OCI-LY1 (cell line): ENCODE measurements at regions not wholly inside any gene's neighbourhood (a gene's known extent, or its start where the extent isn't known, plus 50 kb on each side); places are given as distances from the start of the nearest gene placed in this dataset.
"Not testable (repeated sequence)": the region's sequence is repeated elsewhere in the genome, so short reads cannot be mapped to it uniquely, and the experiment has no call there.

Experiments used
- H2AFZ ChIP-seq: fragments of 200-600 bp; sonication (generic), shearing (Covaris generic); 2 replicates; pipeline ENCODE4 v1.6.0; 2014; ENCODE audit warnings: antibody characterized with exemption, mild to moderate bottlenecking, low read length
- H3F3A ChIP-seq: fragments of 200-600 bp; sonication (generic), shearing (Covaris generic); 2 replicates; pipeline ENCODE4 v1.6.0; 2014; ENCODE audit warnings: mild to moderate bottlenecking, antibody characterized with exemption, low read length, moderate library complexity; ENCODE audit not compliant: insufficient read depth
- H3K27ac ChIP-seq: fragments of 200-600 bp; sonication (generic); 2 replicates; pipeline ENCODE4 v1.5.1; 2014; ENCODE audit warnings: low read length, mixed run types, mild to moderate bottlenecking, low read depth; ENCODE audit not compliant: poor library complexity, severe bottlenecking
- H3K27me3 ChIP-seq: fragments of 200-600 bp; sonication (generic); 2 replicates; pipeline ENCODE4 v1.6.0; 2014; ENCODE audit warnings: antibody characterized with exemption, mild to moderate bottlenecking, low read length, moderate library complexity; ENCODE audit not compliant: insufficient read depth
- H3K36me3 ChIP-seq: fragments of 200-600 bp; sonication (generic); 2 replicates; pipeline ENCODE4 v1.6.1; 2014; ENCODE audit warnings: mild to moderate bottlenecking, antibody characterized with exemption, low read length, moderate library complexity, mixed read lengths; ENCODE audit not compliant: insufficient read depth
- H3K4me1 ChIP-seq: fragments of 200-600 bp; sonication (generic); 2 replicates; pipeline ENCODE4 v1.5.1; 2014; ENCODE audit warnings: mild to moderate bottlenecking, low read length, moderate library complexity; ENCODE audit not compliant: insufficient read depth, severe bottlenecking
- H3K4me2 ChIP-seq: fragments of 200-600 bp; sonication (generic), shearing (Covaris generic); 2 replicates; pipeline ENCODE4 v1.6.1; 2014; ENCODE audit warnings: low read length
- H3K4me3 ChIP-seq: fragments of 200-600 bp; sonication (generic); 2 replicates; pipeline ENCODE4 v1.5.1; 2014; ENCODE audit warnings: low read length, low read depth, mild to moderate bottlenecking, mixed read lengths; ENCODE audit not compliant: poor library complexity, severe bottlenecking
- H3K79me2 ChIP-seq: fragments of 200-600 bp; shearing (Covaris generic); 2 replicates; pipeline ENCODE4 v1.6.1; 2016; ENCODE audit warnings: mixed run types, low read length, mixed read lengths; ENCODE audit not compliant: insufficient read depth
- H3K9ac ChIP-seq: fragments of 200-600 bp; sonication (generic), shearing (Covaris generic); 2 replicates; pipeline ENCODE4 v1.6.1; 2014; ENCODE audit warnings: mild to moderate bottlenecking, low read length, mixed read lengths
- H3K9me2 ChIP-seq: fragments of 200-600 bp; sonication (generic), shearing (Covaris generic); 2 replicates; pipeline ENCODE4 v1.6.1; 2014; ENCODE audit warnings: low read depth, mild to moderate bottlenecking, low read length, mixed read lengths
- H3K9me3 ChIP-seq: fragments of 200-600 bp; shearing (Covaris generic); 2 replicates; pipeline ENCODE4 v1.6.1; 2014; ENCODE audit warnings: low read length, mixed read lengths
- H4K20me1 ChIP-seq: fragments of 200-600 bp; sonication (generic), shearing (Covaris generic); 2 replicates; pipeline ENCODE4 v1.6.0; 2016; ENCODE audit warnings: mild to moderate bottlenecking, low read length; ENCODE audit not compliant: insufficient read depth
- EZH2 ChIP-seq: fragments of 200-600 bp; sonication (generic), shearing (Covaris generic); IDR thresholded peaks from 2 replicates; pipeline ENCODE4 v1.8.0; 2017; ENCODE audit warnings: borderline replicate concordance, mixed run types, mild to moderate bottlenecking, antibody characterized with exemption, low read length, moderate library complexity, mixed read lengths
- TF ChIP-seq, protein P1 (sequence below): fragments of 200-600 bp; sonication (generic), shearing (Covaris generic); IDR thresholded peaks from 2 replicates; pipeline ENCODE4 v1.5.1; 2017; ENCODE audit warnings: mild to moderate bottlenecking, antibody characterized with exemption, low read length, moderate library complexity, mixed read lengths

DNA sequence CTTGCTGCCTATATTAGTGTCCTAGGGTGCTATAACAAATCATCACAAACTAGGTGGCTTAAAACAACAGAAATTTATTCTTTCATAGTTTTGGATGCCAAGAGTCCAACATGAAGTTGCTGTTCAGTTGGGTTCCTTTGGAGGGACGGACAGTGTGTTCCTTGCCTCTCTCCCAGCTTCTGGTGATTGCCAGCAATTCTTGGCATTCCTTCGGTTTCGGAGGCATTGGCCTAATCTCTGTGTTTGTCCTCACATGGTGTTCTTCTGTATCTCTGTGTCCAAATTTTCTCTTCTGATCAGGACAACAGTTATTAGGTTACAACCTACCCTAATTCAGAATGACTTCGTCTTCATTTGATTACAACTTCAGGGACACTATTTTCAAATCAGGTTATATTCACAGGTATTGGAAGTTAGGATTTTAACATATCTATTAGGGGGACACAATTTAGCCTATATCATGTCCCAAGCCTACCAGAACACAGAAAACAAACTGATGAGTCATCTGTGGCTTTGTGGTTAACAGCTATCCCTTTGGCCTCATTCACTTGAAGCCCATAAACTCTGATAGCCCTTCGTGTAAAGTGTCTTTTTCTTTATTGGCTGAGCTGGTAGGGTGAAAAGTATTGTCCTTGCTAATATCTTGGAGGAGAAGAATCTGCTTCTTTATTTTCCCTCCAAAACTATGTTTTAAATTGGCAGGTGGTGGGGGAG, 83.2 kb upstream of the PAPPA2 start:
- no peaks in the 10 kb centered on the region for H3K79me2 ChIP-seq
- H3K4me1 ChIP-seq = no peaks in the 10 kb centered on the region
- H3K4me2 ChIP-seq = no peak overlapping the region
- H3K27me3 ChIP-seq = no peaks in the 10 kb centered on the region
- no peak overlapping the region for H3K27ac ChIP-seq
- no peaks in the 10 kb centered on the region for H3K9me3 ChIP-seq
- H3K36me3 ChIP-seq = no peaks in the 10 kb centered on the region
- H2AFZ ChIP-seq = no peak overlapping the region
- no peaks in the 10 kb centered on the region for H4K20me1 ChIP-seq
- no peak overlapping the region for H3K4me3 ChIP-seq
- TF ChIP-seq, protein P1, sequence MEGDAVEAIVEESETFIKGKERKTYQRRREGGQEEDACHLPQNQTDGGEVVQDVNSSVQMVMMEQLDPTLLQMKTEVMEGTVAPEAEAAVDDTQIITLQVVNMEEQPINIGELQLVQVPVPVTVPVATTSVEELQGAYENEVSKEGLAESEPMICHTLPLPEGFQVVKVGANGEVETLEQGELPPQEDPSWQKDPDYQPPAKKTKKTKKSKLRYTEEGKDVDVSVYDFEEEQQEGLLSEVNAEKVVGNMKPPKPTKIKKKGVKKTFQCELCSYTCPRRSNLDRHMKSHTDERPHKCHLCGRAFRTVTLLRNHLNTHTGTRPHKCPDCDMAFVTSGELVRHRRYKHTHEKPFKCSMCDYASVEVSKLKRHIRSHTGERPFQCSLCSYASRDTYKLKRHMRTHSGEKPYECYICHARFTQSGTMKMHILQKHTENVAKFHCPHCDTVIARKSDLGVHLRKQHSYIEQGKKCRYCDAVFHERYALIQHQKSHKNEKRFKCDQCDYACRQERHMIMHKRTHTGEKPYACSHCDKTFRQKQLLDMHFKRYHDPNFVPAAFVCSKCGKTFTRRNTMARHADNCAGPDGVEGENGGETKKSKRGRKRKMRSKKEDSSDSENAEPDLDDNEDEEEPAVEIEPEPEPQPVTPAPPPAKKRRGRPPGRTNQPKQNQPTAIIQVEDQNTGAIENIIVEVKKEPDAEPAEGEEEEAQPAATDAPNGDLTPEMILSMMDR = no peak
- TF ChIP-seq EZH2 = no peak
- no peaks in the 10 kb centered on the region for H3K9me2 ChIP-seq
- no peak overlapping the region for H3K9ac ChIP-seq
- no peaks in the 10 kb centered on the region for H3F3A ChIP-seq

DNA sequence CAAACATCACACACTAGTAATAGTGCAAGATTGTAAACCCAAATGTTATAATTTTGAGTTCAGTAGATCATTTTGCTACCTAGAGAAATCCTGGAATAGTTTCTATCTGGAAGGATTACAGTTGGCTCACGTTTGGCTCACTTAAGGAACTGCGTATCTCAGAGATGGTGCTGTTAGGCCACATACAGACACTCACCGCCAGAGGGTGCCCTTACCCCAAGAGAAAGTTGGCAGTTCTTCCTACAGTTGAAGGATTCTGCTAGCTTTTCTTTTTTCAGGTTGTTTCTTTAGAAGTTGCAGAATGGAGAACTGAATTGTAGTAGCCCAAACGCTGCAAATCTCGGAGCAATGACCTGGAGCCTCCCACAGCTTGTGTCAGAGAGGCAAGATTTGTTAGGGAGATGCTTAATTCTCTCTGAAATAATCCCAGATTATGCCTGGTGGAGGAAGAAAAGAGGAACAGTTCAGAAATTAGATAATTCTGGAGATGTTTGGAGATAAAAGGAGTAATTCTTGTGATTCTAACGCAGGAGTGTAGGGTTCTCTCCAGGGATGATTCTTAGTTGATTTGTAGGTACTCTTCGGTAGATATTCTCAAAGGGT, 87.9 kb upstream of the PAPPA2 start:
- Histone ChIP-seq H3K27ac (no peak overlapping the region), H3K9ac (no peak overlapping the region), H3K4me2 (no peak overlapping the region), H2AFZ (no peak overlapping the region), H4K20me1 (no peaks in the 10 kb centered on the region), H3K9me3 (no peaks in the 10 kb centered on the region), H3K4me1 (no peaks in the 10 kb centered on the region), H3K4me3 (no peak overlapping the region), H3K27me3 (no peaks in the 10 kb centered on the region), H3K36me3 (no peaks in the 10 kb centered on the region), H3K79me2 (no peaks in the 10 kb centered on the region), H3K9me2 (no peaks in the 10 kb centered on the region), H3F3A (no peaks in the 10 kb centered on the region)
- no peak for TF ChIP-seq EZH2
- TF ChIP-seq, protein P1 = peak; percentile 92

DNA sequence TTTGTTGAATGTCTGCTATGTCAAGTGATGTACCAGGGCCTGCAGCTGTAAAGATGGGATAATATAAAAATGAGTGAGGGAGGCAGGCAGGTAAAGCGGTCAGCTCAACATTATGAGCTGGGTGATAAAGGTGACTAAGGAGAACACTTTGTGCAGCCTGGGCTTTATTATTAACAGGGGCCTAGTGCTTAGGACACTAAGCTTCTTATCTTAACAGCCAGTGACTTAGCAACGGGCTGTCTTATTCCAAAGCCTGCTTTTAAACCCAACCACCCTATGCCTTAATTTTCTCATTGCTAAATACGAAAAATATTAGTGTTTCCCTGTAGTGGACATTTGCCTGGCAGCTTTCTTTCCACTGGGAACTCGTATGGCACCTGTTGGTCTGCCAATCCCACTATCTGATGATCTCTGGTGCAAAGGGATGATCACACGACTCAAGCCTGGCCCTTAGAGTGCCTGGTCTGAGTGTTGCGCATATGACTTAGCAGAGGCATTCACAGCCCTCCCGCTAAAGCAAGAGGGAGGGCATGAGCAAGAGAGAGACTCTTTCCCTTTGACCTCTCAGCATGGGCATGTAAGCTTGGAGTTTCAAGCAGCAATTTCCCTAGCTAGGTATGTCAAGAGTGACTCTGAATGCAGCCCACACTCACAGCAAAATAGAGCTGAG, 98.6 kb upstream of the PAPPA2 start:
- H3K79me2 ChIP-seq = no peaks in the 10 kb centered on the region
- H3K4me1 ChIP-seq = no peaks in the 10 kb centered on the region
- TF ChIP-seq EZH2 = no peak
- TF ChIP-seq, protein P1 = no peak
- H2AFZ ChIP-seq = no peak overlapping the region
- no peaks in the 10 kb centered on the region for H3K9me2 ChIP-seq
- no peak overlapping the region for H3K4me3 ChIP-seq
- no peaks in the 10 kb centered on the region for H3F3A ChIP-seq
- H3K36me3 ChIP-seq = no peaks in the 10 kb centered on the region
- H3K9me3 ChIP-seq = no peaks in the 10 kb centered on the region
- H4K20me1 ChIP-seq = no peaks in the 10 kb centered on the region
- no peak overlapping the region for H3K4me2 ChIP-seq
- no peak overlapping the region for H3K27ac ChIP-seq
- H3K27me3 ChIP-seq = no peaks in the 10 kb centered on the region
- H3K9ac ChIP-seq = no peak overlapping the region

DNA sequence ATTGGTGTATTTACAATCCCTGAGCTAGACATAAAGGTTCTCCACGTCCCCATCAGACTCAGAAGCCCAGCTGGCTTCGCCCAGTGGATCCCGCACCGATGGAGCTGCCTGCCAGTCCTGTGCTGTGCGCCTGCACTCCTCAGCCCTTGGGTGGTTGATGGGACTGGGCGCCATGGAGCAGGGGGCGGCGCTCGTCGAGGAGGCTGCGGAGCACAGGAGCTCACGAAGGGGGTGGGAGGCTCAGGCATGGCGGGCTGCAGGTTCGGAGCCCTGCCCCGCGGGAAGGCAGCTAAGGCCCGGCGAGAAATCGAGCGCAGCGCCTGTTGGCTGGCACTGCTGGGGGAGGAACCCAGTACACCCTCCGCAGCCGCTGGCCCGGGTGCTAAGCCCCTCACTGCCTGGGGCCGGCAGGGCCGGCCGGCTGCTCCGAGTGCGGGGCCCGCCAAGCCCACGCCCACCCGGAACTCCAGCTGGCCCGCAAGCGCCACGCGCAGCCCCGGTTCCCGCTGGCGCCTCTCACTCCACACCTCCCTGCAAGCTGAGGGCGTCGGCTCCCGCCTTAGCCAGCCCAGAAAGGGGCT, 113.8 kb upstream of the PAPPA2 start:
- not testable (repeated sequence) for H3K9ac ChIP-seq, H3K4me3 ChIP-seq

More for the DNA sequence above, 113.8 kb upstream of the PAPPA2 start:
- not testable (repeated sequence) for H4K20me1 ChIP-seq, H3K4me2 ChIP-seq, H3K4me1 ChIP-seq, H3K9me2 ChIP-seq, H3F3A ChIP-seq, H3K79me2 ChIP-seq, H3K9me3 ChIP-seq, H3K36me3 ChIP-seq, H3K27ac ChIP-seq, H3K27me3 ChIP-seq, H2AFZ ChIP-seq
